ENCODE measurements at regions not wholly inside any gene's neighbourhood (a gene's known extent, or its start where the extent isn't known, plus 50 kb on each side); places are given as distances from the start of the nearest gene placed in this dataset.

- TF ChIP-seq, protein P1, sequence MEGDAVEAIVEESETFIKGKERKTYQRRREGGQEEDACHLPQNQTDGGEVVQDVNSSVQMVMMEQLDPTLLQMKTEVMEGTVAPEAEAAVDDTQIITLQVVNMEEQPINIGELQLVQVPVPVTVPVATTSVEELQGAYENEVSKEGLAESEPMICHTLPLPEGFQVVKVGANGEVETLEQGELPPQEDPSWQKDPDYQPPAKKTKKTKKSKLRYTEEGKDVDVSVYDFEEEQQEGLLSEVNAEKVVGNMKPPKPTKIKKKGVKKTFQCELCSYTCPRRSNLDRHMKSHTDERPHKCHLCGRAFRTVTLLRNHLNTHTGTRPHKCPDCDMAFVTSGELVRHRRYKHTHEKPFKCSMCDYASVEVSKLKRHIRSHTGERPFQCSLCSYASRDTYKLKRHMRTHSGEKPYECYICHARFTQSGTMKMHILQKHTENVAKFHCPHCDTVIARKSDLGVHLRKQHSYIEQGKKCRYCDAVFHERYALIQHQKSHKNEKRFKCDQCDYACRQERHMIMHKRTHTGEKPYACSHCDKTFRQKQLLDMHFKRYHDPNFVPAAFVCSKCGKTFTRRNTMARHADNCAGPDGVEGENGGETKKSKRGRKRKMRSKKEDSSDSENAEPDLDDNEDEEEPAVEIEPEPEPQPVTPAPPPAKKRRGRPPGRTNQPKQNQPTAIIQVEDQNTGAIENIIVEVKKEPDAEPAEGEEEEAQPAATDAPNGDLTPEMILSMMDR (IDR thresholded peaks at IDR 0.05): no peak
- TF ChIP-seq POLR2A (IDR thresholded peaks at IDR 0.05; ENCODE audit: low read depth) (no peak), POLR2AphosphoS5 (IDR thresholded peaks at IDR 0.05) (no peak), EP300 (IDR thresholded peaks at IDR 0.05) (no peak)
Measured at GRCh38 chr13:111506125-111506524, 185.7 kb downstream of the TEX29 start.

Data from esophagus muscularis mucosa (tissue), 4 donors.